ENCODE measurements at regions not wholly inside any gene's neighbourhood (a gene's known extent, or its start where the extent isn't known, plus 50 kb on each side); places are given as distances from the start of the nearest gene placed in this dataset.

DNA sequence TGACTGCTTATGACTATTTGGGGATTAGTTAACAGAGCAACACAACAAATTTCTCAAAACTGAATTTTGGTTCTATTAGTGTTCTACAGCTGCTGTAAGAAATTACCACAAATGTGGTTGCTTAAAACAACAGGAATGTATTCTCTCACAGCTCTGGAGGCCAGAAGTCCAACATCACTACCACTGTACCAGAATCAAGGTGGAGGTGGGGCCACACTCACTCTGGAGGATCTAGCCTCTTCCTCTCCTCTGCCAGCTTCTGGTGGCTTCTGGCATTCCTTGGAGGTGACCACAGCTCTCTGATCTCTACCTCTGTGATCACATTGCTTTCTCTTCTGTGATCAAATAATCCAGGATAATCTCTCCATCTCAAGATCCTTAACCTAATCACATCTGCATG is 194.7 kb upstream of the BMPER start:
- ChIA-PET POLR2A (no interaction called here), CTCF (ENCODE audit: low intra/inter-chr PET ratio) (no interaction called here)
- Histone ChIP-seq H3K36me3 (ENCODE audit: control insufficient read depth, insufficient read depth, low read length) (no peaks in the 10 kb centered on the region), H3K9ac (ENCODE audit: insufficient read depth in 1 of 2, low read depth in 2 of 2, low read length in 2 of 2) (no peak overlapping the region), H3K4me2 (ENCODE audit: insufficient read depth, low read length) (no peak overlapping the region), H3K27me3 (ENCODE audit: control insufficient read depth in 2 of 2, insufficient read depth in 2 of 2, low read length in 2 of 2) (no peaks in the 10 kb centered on the region), H4K20me1 (replicated peaks; ENCODE audit: control insufficient read depth, insufficient read depth, low read length) (no peaks in the 10 kb centered on the region), H3K4me3 (no peak overlapping the region), H3K79me2 (ENCODE audit: control insufficient read depth, insufficient read depth, low read length) (no peaks in the 10 kb centered on the region), H3K9me3 (replicated peaks; ENCODE audit: control insufficient read depth, insufficient read depth, low read depth, low read length) (no peaks in the 10 kb centered on the region), H3K27ac (ENCODE audit: extremely low read depth, low read depth, low read length) (no peak overlapping the region), H3K4me1 (replicated peaks in 1 of 2; ENCODE audit: control insufficient read depth in 2 of 2, insufficient read depth in 2 of 2, low read length in 2 of 2) (no peaks in the 10 kb centered on the region), H2AFZ (ENCODE audit: low read depth, low read length) (no peak overlapping the region), H3K9me1 (ENCODE audit: control insufficient read depth, insufficient read depth, low read length) (no peaks in the 10 kb centered on the region)
- in situ Hi-C loops (cut with MboI) (no loop called here), intact Hi-C loops (cut with micrococcal nuclease) (no loop called here)
- DNase-seq (ENCODE audit: extremely low read depth in 1 of 4, low spot score in 3 of 4) (no peak), FAIRE-seq (no peak), ATAC-seq (no peak)
- TF ChIP-seq HDAC2 (IDR thresholded peaks at IDR 0.05) (no peak), POLR2G (IDR thresholded peaks at IDR 0.05; ENCODE audit: low read depth, low read length) (no peak), ZNF23 (CRISPR knock-in tag; IDR thresholded peaks at IDR 0.05) (no peak)
- no TSS peak for BruUV-seq (replicated peaks)

DNA sequence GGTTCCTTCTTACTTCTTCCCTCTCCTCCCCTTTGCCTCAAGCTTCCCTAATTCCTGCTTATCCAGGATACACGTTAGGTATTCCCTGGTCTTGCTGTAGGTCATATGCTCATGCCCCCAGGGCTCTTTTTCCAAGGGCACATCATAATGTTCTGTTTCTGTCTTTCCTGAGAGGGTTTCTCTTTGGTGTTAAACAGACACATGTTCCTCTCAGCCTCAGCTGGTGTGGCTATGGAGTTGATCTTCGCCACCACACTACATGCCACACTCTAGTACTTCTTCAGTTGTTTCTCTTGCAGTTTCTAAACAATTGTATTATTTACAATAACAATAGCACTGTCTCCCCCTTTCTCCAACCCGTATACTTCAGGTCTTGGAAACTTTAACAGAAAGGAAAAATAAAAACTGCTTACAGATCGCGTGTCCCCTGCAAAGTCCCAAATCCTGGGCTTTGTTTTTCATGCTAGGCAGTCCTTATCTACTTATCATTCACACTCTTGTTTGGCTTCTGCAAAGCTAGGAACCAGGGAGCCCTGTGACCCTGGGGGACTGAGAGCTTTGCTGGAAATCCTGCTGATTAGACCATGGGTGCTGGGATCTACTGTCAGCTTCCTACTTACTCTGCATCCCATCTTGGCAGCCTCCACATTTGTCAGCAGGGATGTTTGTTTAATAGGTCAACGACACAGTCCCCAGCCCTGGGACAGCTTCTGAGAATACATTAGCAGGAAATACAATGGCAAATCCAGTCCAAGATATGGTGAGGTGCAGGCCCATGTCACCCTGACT is 193.9 kb upstream of the BMPER start:
- Histone ChIP-seq H3K9ac (ENCODE audit: insufficient read depth in 1 of 2, low read depth in 2 of 2, low read length in 2 of 2) (no peak overlapping the region), H3K4me3 (no peak overlapping the region), H2AFZ (ENCODE audit: low read depth, low read length) (no peak overlapping the region), H4K20me1 (replicated peaks; ENCODE audit: control insufficient read depth, insufficient read depth, low read length) (no peaks in the 10 kb centered on the region), H3K36me3 (ENCODE audit: control insufficient read depth, insufficient read depth, low read length) (no peaks in the 10 kb centered on the region), H3K4me1 (replicated peaks in 1 of 2; ENCODE audit: control insufficient read depth in 2 of 2, insufficient read depth in 2 of 2, low read length in 2 of 2) (no peaks in the 10 kb centered on the region), H3K79me2 (ENCODE audit: control insufficient read depth, insufficient read depth, low read length) (no peaks in the 10 kb centered on the region), H3K9me3 (replicated peaks; ENCODE audit: control insufficient read depth, insufficient read depth, low read depth, low read length) (no peaks in the 10 kb centered on the region), H3K4me2 (ENCODE audit: insufficient read depth, low read length) (no peak overlapping the region), H3K27me3 (ENCODE audit: control insufficient read depth in 2 of 2, insufficient read depth in 2 of 2, low read length in 2 of 2) (no peaks in the 10 kb centered on the region), H3K27ac (ENCODE audit: extremely low read depth, low read depth, low read length) (no peak overlapping the region), H3K9me1 (ENCODE audit: control insufficient read depth, insufficient read depth, low read length) (no peaks in the 10 kb centered on the region)
- no TSS peak for BruUV-seq (replicated peaks)
- ATAC-seq (no peak), DNase-seq (ENCODE audit: extremely low read depth in 1 of 4, low spot score in 3 of 4) (no peak), FAIRE-seq (no peak)
- in situ Hi-C loops (cut with MboI) = no loop called here
- intact Hi-C loops (cut with micrococcal nuclease) = no loop called here
- ChIA-PET CTCF (ENCODE audit: low intra/inter-chr PET ratio) (no interaction called here), POLR2A (no interaction called here)
- 0% methylated on average over 6 of the region's 6 CpGs for WGBS (ENCODE audit: insufficient coverage, low coverage, missing lambda C conversion rate)
- TF ChIP-seq HLTF (IDR thresholded peaks at IDR 0.05) (no peak), ZFX (CRISPR knock-in tag; IDR thresholded peaks at IDR 0.05) (no peak), KAT8 (IDR thresholded peaks at IDR 0.05; ENCODE audit: low read depth) (no peak), NUFIP1 (IDR thresholded peaks at IDR 0.05; ENCODE audit: partially characterized antibody) (no peak), ZNF184 (CRISPR knock-in tag; IDR thresholded peaks at IDR 0.05) (no peak), ELF2 (CRISPR knock-in tag; IDR thresholded peaks at IDR 0.05) (no peak), RBM15 (IDR thresholded peaks at IDR 0.05; ENCODE audit: insufficient read depth, low read length) (no peak), ZEB2 (IDR thresholded peaks at IDR 0.05) (no peak), MTA2 (IDR thresholded peaks at IDR 0.05; ENCODE audit: low read depth) (no peak), DMBX1 (CRISPR knock-in tag; IDR thresholded peaks at IDR 0.05; ENCODE audit: borderline replicate concordance) (no peak), ZNF79 (CRISPR knock-in tag; IDR thresholded peaks at IDR 0.05; ENCODE audit: low read depth) (no peak), RBM14 (IDR thresholded peaks at IDR 0.05; ENCODE audit: borderline replicate concordance, insufficient read depth, low read depth, low read length) (no peak)
- TF ChIP-seq, protein P1, sequence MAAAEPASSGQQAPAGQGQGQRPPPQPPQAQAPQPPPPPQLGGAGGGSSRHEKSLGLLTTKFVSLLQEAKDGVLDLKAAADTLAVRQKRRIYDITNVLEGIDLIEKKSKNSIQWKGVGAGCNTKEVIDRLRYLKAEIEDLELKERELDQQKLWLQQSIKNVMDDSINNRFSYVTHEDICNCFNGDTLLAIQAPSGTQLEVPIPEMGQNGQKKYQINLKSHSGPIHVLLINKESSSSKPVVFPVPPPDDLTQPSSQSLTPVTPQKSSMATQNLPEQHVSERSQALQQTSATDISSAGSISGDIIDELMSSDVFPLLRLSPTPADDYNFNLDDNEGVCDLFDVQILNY (CRISPR knock-in tag; IDR thresholded peaks at IDR 0.05) = no peak
- TF ChIP-seq, protein P2, sequence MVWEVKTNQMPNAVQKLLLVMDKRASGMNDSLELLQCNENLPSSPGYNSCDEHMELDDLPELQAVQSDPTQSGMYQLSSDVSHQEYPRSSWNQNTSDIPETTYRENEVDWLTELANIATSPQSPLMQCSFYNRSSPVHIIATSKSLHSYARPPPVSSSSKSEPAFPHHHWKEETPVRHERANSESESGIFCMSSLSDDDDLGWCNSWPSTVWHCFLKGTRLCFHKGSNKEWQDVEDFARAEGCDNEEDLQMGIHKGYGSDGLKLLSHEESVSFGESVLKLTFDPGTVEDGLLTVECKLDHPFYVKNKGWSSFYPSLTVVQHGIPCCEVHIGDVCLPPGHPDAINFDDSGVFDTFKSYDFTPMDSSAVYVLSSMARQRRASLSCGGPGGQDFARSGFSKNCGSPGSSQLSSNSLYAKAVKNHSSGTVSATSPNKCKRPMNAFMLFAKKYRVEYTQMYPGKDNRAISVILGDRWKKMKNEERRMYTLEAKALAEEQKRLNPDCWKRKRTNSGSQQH (CRISPR knock-in tag; IDR thresholded peaks at IDR 0.05) = no peak
